ENCODE measurements at regions not wholly inside any gene's neighbourhood (a gene's known extent, or its start where the extent isn't known, plus 50 kb on each side); places are given as distances from the start of the nearest gene placed in this dataset.

- DNase-seq (ENCODE audit: low read depth) = no peak
- Histone ChIP-seq H3K4me3 (ENCODE audit: low read depth, low read length) (no peak overlapping the region), H3K36me3 (ENCODE audit: control insufficient read depth, insufficient read depth, low read length) (no peaks in the 10 kb centered on the region), H3K27me3 (ENCODE audit: control insufficient read depth, insufficient read depth, low read length) (no peaks in the 10 kb centered on the region)
- ChIA-PET CTCF (interaction anchor here (1.0 to 1.4 kb wide), 2 partner anchors 11 to 18 kb away, joined by 3 read pairs; no protein-coding TSS in a partner anchor), POLR2A (no interaction called here)
- TF ChIP-seq CTCF (IDR thresholded peaks at IDR 0.05; ENCODE audit: insufficient read depth, low read depth, low read length) = no peak
These were observed 210.5 kb downstream of the LMO4 start for GRCh38 chr1:87539147-87539546.

- no peak for DNase-seq (ENCODE audit: low read depth)
- CTCF ChIA-PET = no interaction called here
- Histone ChIP-seq H3K4me3 (ENCODE audit: low read depth, low read length) (no peak overlapping the region), H3K27me3 (ENCODE audit: control insufficient read depth, insufficient read depth, low read length) (no peaks in the 10 kb centered on the region), H3K36me3 (ENCODE audit: control insufficient read depth, insufficient read depth, low read length) (no peaks in the 10 kb centered on the region)
- no peak for TF ChIP-seq CTCF (IDR thresholded peaks at IDR 0.05; ENCODE audit: insufficient read depth, low read depth, low read length)
- POLR2A ChIA-PET = no interaction called here
These were observed 214.0 kb downstream of the LMO4 start for GRCh38 chr1:87542697-87543096.

GRCh38 chr1:87549738-87550137, 221.1 kb downstream of the LMO4 start:
- Histone ChIP-seq H3K36me3 (ENCODE audit: control insufficient read depth, insufficient read depth, low read length) (no peaks in the 10 kb centered on the region), H3K27me3 (ENCODE audit: control insufficient read depth, insufficient read depth, low read length) (no peaks in the 10 kb centered on the region), H3K4me3 (ENCODE audit: low read depth, low read length) (no peak overlapping the region)
- no peak for TF ChIP-seq CTCF (IDR thresholded peaks at IDR 0.05; ENCODE audit: insufficient read depth, low read depth, low read length)
- POLR2A ChIA-PET = no interaction called here
- DNase-seq (ENCODE audit: low read depth) = no peak
- CTCF ChIA-PET = no interaction called here

- Histone ChIP-seq H3K4me3 (ENCODE audit: low read depth, low read length) (no peak overlapping the region), H3K27me3 (ENCODE audit: control insufficient read depth, insufficient read depth, low read length) (no peaks in the 10 kb centered on the region), H3K36me3 (ENCODE audit: control insufficient read depth, insufficient read depth, low read length) (no peaks in the 10 kb centered on the region)
- no peak for DNase-seq (ENCODE audit: low read depth)
- no peak for TF ChIP-seq CTCF (IDR thresholded peaks at IDR 0.05; ENCODE audit: insufficient read depth, low read depth, low read length)
- CTCF ChIA-PET = no interaction called here
- POLR2A ChIA-PET = no interaction called here
These were observed 224.8 kb downstream of the LMO4 start for GRCh38 chr1:87553511-87553910.

GRCh38 chr1:87555366-87555765, 226.7 kb downstream of the LMO4 start:
- Histone ChIP-seq H3K27me3 (ENCODE audit: control insufficient read depth, insufficient read depth, low read length) (no peaks in the 10 kb centered on the region), H3K36me3 (ENCODE audit: control insufficient read depth, insufficient read depth, low read length) (no peaks in the 10 kb centered on the region), H3K4me3 (ENCODE audit: low read depth, low read length) (no peak overlapping the region)
- CTCF ChIA-PET = no interaction called here
- no peak for DNase-seq (ENCODE audit: low read depth)
- no peak for TF ChIP-seq CTCF (IDR thresholded peaks at IDR 0.05; ENCODE audit: insufficient read depth, low read depth, low read length)
- POLR2A ChIA-PET = no interaction called here
